ENCODE measurements at regions not wholly inside any gene's neighbourhood (a gene's known extent, or its start where the extent isn't known, plus 50 kb on each side); places are given as distances from the start of the nearest gene placed in this dataset.

- ChIA-PET CTCF (no interaction called here), POLR2A (ENCODE audit: unreplicated experiment) (no interaction called here)
- TF ChIP-seq EZH2phosphoT487 (IDR thresholded peaks at IDR 0.05; ENCODE audit: borderline replicate concordance, low read length): no peak
- TF ChIP-seq CTCF (conservative IDR thresholded peaks at IDR 0.05; ENCODE audit: low read depth, low read length): no peak
- no peak overlapping the region for H2AFZ ChIP-seq (ENCODE audit: low read length)
- H3F3A ChIP-seq (ENCODE audit: low read length, unreplicated experiment): no peaks in the 10 kb centered on the region
- H4K20me1 ChIP-seq (ENCODE audit: low read length): no peaks in the 10 kb centered on the region
- DNase-seq: no peak
- no peak overlapping the region for H3K4me3 ChIP-seq (ENCODE audit: low read length)
- H3K9me3 ChIP-seq (ENCODE audit: low read length): no peaks in the 10 kb centered on the region
- no peaks in the 10 kb centered on the region for H3K36me3 ChIP-seq (ENCODE audit: low read depth, low read length)
- peaks cover 5% of the 10 kb centered on the region for H3K4me1 ChIP-seq (ENCODE audit: insufficient read depth, low read length)
- no peaks in the 10 kb centered on the region for H3K27me3 ChIP-seq (ENCODE audit: low read length)
- ATAC-seq: no peak
- H3K4me2 ChIP-seq (ENCODE audit: low read length): no peak overlapping the region
- BruUV-seq (replicated peaks): no TSS peak
- no peaks in the 10 kb centered on the region for H3K9me2 ChIP-seq (replicated peaks; ENCODE audit: low read length)
- no peak overlapping the region for H3K9ac ChIP-seq (ENCODE audit: low read length)
- intact Hi-C loops (cut with micrococcal nuclease): no loop called here
- no peak overlapping the region for H3K27ac ChIP-seq (ENCODE audit: low read length)
- no peaks in the 10 kb centered on the region for H3K79me2 ChIP-seq (ENCODE audit: low read length)
Measured at GRCh38 chr18:41069167-41069566, 885.9 kb upstream of the PIK3C3 start.

- Histone ChIP-seq H3K27ac (ENCODE audit: low read length) (no peak overlapping the region), H3K36me3 (ENCODE audit: low read depth, low read length) (no peaks in the 10 kb centered on the region), H3K4me1 (ENCODE audit: insufficient read depth, low read length) (no peaks in the 10 kb centered on the region), H3K4me3 (ENCODE audit: low read length) (no peak overlapping the region), H3K79me2 (ENCODE audit: low read length) (no peaks in the 10 kb centered on the region), H3K27me3 (ENCODE audit: low read length) (no peaks in the 10 kb centered on the region), H3F3A (ENCODE audit: low read length, unreplicated experiment) (no peaks in the 10 kb centered on the region), H3K9me3 (ENCODE audit: low read length) (no peaks in the 10 kb centered on the region), H3K9me2 (replicated peaks; ENCODE audit: low read length) (no peaks in the 10 kb centered on the region), H3K4me2 (ENCODE audit: low read length) (no peak overlapping the region), H2AFZ (ENCODE audit: low read length) (no peak overlapping the region), H3K9ac (ENCODE audit: low read length) (no peak overlapping the region), H4K20me1 (ENCODE audit: low read length) (no peaks in the 10 kb centered on the region)
- no TSS peak for BruUV-seq (replicated peaks)
- DNase-seq: no peak
- intact Hi-C loops (cut with micrococcal nuclease): no loop called here
- no peak for TF ChIP-seq CTCF (conservative IDR thresholded peaks at IDR 0.05; ENCODE audit: low read depth, low read length)
- TF ChIP-seq EZH2 (IDR thresholded peaks at IDR 0.05; ENCODE audit: low read length, unreplicated experiment): no peak
- no peak for TF ChIP-seq EZH2phosphoT487 (IDR thresholded peaks at IDR 0.05; ENCODE audit: borderline replicate concordance, low read length)
- ATAC-seq: no peak
- CTCF ChIA-PET: no interaction called here
- POLR2A ChIA-PET (ENCODE audit: unreplicated experiment): no interaction called here
Measured at GRCh38 chr18:41064916-41065315, 890.1 kb upstream of the PIK3C3 start.

- H3K4me2 ChIP-seq (ENCODE audit: low read length): no peak overlapping the region
- H3K9ac ChIP-seq (ENCODE audit: low read length): no peak overlapping the region
- H4K20me1 ChIP-seq (ENCODE audit: low read length): no peaks in the 10 kb centered on the region
- TF ChIP-seq EZH2phosphoT487 (IDR thresholded peaks at IDR 0.05; ENCODE audit: borderline replicate concordance, low read length) (no peak), CTCF (conservative IDR thresholded peaks at IDR 0.05; ENCODE audit: low read depth, low read length) (no peak), EZH2 (IDR thresholded peaks at IDR 0.05; ENCODE audit: low read length, unreplicated experiment) (no peak)
- intact Hi-C loops (cut with micrococcal nuclease): no loop called here
- H3K9me3 ChIP-seq (ENCODE audit: low read length): no peaks in the 10 kb centered on the region
- H3K27me3 ChIP-seq (ENCODE audit: low read length): no peaks in the 10 kb centered on the region
- ATAC-seq (peak; percentile 73), DNase-seq (peak; percentile 8)
- no peaks in the 10 kb centered on the region for H3K4me1 ChIP-seq (ENCODE audit: insufficient read depth, low read length)
- no peaks in the 10 kb centered on the region for H3F3A ChIP-seq (ENCODE audit: low read length, unreplicated experiment)
- no TSS peak for BruUV-seq (replicated peaks)
- no peak overlapping the region for H3K4me3 ChIP-seq (ENCODE audit: low read length)
- H3K79me2 ChIP-seq (ENCODE audit: low read length): no peaks in the 10 kb centered on the region
- H3K36me3 ChIP-seq (ENCODE audit: low read depth, low read length): no peaks in the 10 kb centered on the region
- ChIA-PET POLR2A (ENCODE audit: unreplicated experiment) (no interaction called here), CTCF (no interaction called here)
- H3K9me2 ChIP-seq (replicated peaks; ENCODE audit: low read length): no peaks in the 10 kb centered on the region
- no peak overlapping the region for H3K27ac ChIP-seq (ENCODE audit: low read length)
- H2AFZ ChIP-seq (ENCODE audit: low read length): no peak overlapping the region
Measured at GRCh38 chr18:41060967-41061366, 894.1 kb upstream of the PIK3C3 start.
